PC-9 (cell line): ENCODE measurements at regions not wholly inside any gene's neighbourhood (a gene's known extent, or its start where the extent isn't known, plus 50 kb on each side); places are given as distances from the start of the nearest gene placed in this dataset.

Experiments
- CTCF ChIP-seq: fragments of 200-600 bp; sonication (generic); conservative IDR thresholded peaks from 2 replicates; pipeline ENCODE4 v1.6.1; 2017; ENCODE audit warnings: mixed run types, antibody characterized with exemption, mild to moderate bottlenecking, moderate library complexity
- EZH2 ChIP-seq: fragments of 200-600 bp; sonication (generic); IDR thresholded peaks from 2 replicates; pipeline ENCODE4 v1.8.0; 2017; ENCODE audit warnings: antibody characterized with exemption, low read depth

- TF ChIP-seq CTCF, result no peak
- TF ChIP-seq EZH2, result no peak
Observed at GRCh38 chr10:37728830-37729229, 128.6 kb downstream of the ZNF248 start.
